H9 (cell line): ENCODE measurements at regions not wholly inside any gene's neighbourhood (a gene's known extent, or its start where the extent isn't known, plus 50 kb on each side); places are given as distances from the start of the nearest gene placed in this dataset.

Experiments
- DNase-seq: peaks from one replicate; pipeline ENCODE4 v3.0.0-alpha.2; 2017
- H2AFZ ChIP-seq: one replicate; pipeline ENCODE4 v1.6.1; 2013; ENCODE audit warnings: mild to moderate bottlenecking, low read length, control low read depth, moderate library complexity
- H2AK5ac ChIP-seq: 2 replicates; pipeline ENCODE4 v1.6.1; 2013; ENCODE audit warnings: low read length, control low read depth, mixed read lengths; ENCODE audit not compliant: insufficient read length
- H2BK120ac ChIP-seq: one replicate; pipeline ENCODE4 v1.6.1; 2013; ENCODE audit warnings: low read depth, mild to moderate bottlenecking, low read length, control low read depth, inconsistent platforms; ENCODE audit not compliant: poor library complexity, severe bottlenecking
- H2BK12ac ChIP-seq: 2 replicates; pipeline ENCODE4 v1.6.1; 2013; ENCODE audit warnings: low read length, control low read depth, mixed read lengths, low read depth; ENCODE audit not compliant: insufficient read length
- H2BK15ac ChIP-seq: 2 replicates; pipeline ENCODE4 v1.6.1; 2013; ENCODE audit warnings: low read depth, low read length, control low read depth
- H2BK20ac ChIP-seq: one replicate; pipeline ENCODE4 v1.6.1; 2013; ENCODE audit warnings: low read depth, mild to moderate bottlenecking, low read length, control low read depth, inconsistent platforms; ENCODE audit not compliant: poor library complexity, severe bottlenecking
- H2BK5ac ChIP-seq: 2 replicates; pipeline ENCODE4 v1.6.1; 2013; ENCODE audit warnings: low read length, control low read depth, mixed read lengths; ENCODE audit not compliant: insufficient read length
- H3K14ac ChIP-seq: 2 replicates; pipeline ENCODE4 v1.6.1; 2013; ENCODE audit warnings: low read length, control low read depth; ENCODE audit not compliant: insufficient read depth
- H3K18ac ChIP-seq: 2 replicates; pipeline ENCODE4 v1.6.1; 2013; ENCODE audit warnings: low read depth, mild to moderate bottlenecking, mixed read lengths, low read length, control low read depth; ENCODE audit not compliant: insufficient read length
- H3K23ac ChIP-seq: 2 replicates; pipeline ENCODE4 v1.6.1; 2013; ENCODE audit warnings: low read length, control low read depth, mixed read lengths, low read depth; ENCODE audit not compliant: insufficient read length
- H3K23me2 ChIP-seq: 2 replicates; pipeline ENCODE4 v1.6.1; 2013; ENCODE audit warnings: low read depth, mild to moderate bottlenecking, mixed read lengths, low read length, control low read depth; ENCODE audit not compliant: insufficient read length, poor library complexity, severe bottlenecking
- H3K27ac ChIP-seq: 2 replicates; pipeline ENCODE4 v1.5.1; 2013; ENCODE audit warnings: low read length, control low read depth, mixed read lengths, low read depth; ENCODE audit not compliant: insufficient read length
- H3K27me3 ChIP-seq: 2 replicates; pipeline ENCODE4 v1.6.1; 2013; ENCODE audit warnings: low read length, control low read depth, inconsistent platforms; ENCODE audit not compliant: insufficient read depth
- H3K4ac ChIP-seq: 2 replicates; pipeline ENCODE4 v1.6.1; 2013; ENCODE audit warnings: low read depth, mild to moderate bottlenecking, control low read depth, inconsistent platforms, low read length, moderate library complexity
- H3K4me1 ChIP-seq: 2 replicates; pipeline ENCODE4 v1.6.1; 2013; ENCODE audit warnings: low read length, control low read depth, inconsistent platforms; ENCODE audit not compliant: insufficient read depth
- H3K4me2 ChIP-seq: 2 replicates; pipeline ENCODE4 v1.6.1; 2013; ENCODE audit warnings: low read length, control low read depth, mixed read lengths; ENCODE audit not compliant: insufficient read length, insufficient read depth
- H3K56ac ChIP-seq: 2 replicates; pipeline ENCODE4 v1.6.1; 2013; ENCODE audit warnings: low read depth, mild to moderate bottlenecking, mixed read lengths, low read length, control low read depth; ENCODE audit not compliant: insufficient read length
- H3K79me1 ChIP-seq: 2 replicates; pipeline ENCODE4 v1.6.1; 2013; ENCODE audit warnings: low read depth, mild to moderate bottlenecking, moderate library complexity, low read length, control low read depth, inconsistent platforms; ENCODE audit not compliant: insufficient read depth, poor library complexity, severe bottlenecking
- H3K79me2 ChIP-seq: 2 replicates; pipeline ENCODE4 v1.6.1; 2013; ENCODE audit warnings: low read length, control low read depth, inconsistent platforms; ENCODE audit not compliant: insufficient read depth
- H3K9ac ChIP-seq: 2 replicates; pipeline ENCODE4 v1.6.1; 2013; ENCODE audit warnings: low read length, control low read depth, mixed read lengths; ENCODE audit not compliant: insufficient read length; ENCODE audit errors: extremely low read depth
- H3K9me3 ChIP-seq: one replicate; pipeline ENCODE4 v1.6.1; 2013; ENCODE audit warnings: low read depth, low read length, inconsistent platforms; ENCODE audit not compliant: control insufficient read depth
- H3T11ph ChIP-seq: one replicate; pipeline ENCODE4 v1.6.1; 2013; ENCODE audit warnings: mild to moderate bottlenecking, low read length, control low read depth, inconsistent platforms
- H4K20me1 ChIP-seq: one replicate; pipeline ENCODE4 v1.6.1; 2013; ENCODE audit not compliant: control insufficient read depth, insufficient read length, insufficient read depth
- H4K5ac ChIP-seq: 2 replicates; pipeline ENCODE4 v1.6.1; 2013; ENCODE audit warnings: low read depth, mild to moderate bottlenecking, mixed read lengths, low read length, control low read depth; ENCODE audit not compliant: insufficient read length
- H4K8ac ChIP-seq: replicated peaks from 2 replicates; pipeline ENCODE4 v1.6.1; 2013; ENCODE audit warnings: low read length, control low read depth, mixed read lengths, low read depth; ENCODE audit not compliant: insufficient read length
- H4K91ac ChIP-seq: 2 replicates; pipeline ENCODE4 v1.6.1; 2013; ENCODE audit warnings: low read depth, mild to moderate bottlenecking, moderate library complexity, mixed read lengths, low read length, control low read depth; ENCODE audit not compliant: insufficient read length
- H3K27ac Mint-ChIP-seq, 3 experiments: 2 replicates in 2 of 3; 3 replicates in 1 of 3; pipeline ENCODE4 v1.8.0; 2020 to 2021; ENCODE audit warnings: mixed read lengths in 3 of 3, mild to moderate bottlenecking in 1 of 3, moderate library complexity in 1 of 3
- H3K27me3 Mint-ChIP-seq: 2 replicates; pipeline ENCODE4 v1.8.0; 2021; ENCODE audit warnings: low read depth, mild to moderate bottlenecking, moderate library complexity, mixed read lengths
- H3K36me3 Mint-ChIP-seq, 3 experiments: 2 replicates in 2 of 3; 3 replicates in 1 of 3; pipeline ENCODE4 v1.8.0; 2020 to 2021; ENCODE audit warnings: low read depth in 3 of 3, mixed read lengths in 3 of 3; ENCODE audit not compliant: insufficient read depth in 1 of 3
- H3K4me1 Mint-ChIP-seq, 2 experiments: 2 replicates each; pipeline ENCODE4 v1.8.0; 2020; ENCODE audit warnings: mixed read lengths in 2 of 2
- H3K4me3 Mint-ChIP-seq, 2 experiments: 2 replicates in 1 of 2; 3 replicates in 1 of 2; pipeline ENCODE4 v1.8.0; 2020 to 2021; ENCODE audit warnings: mild to moderate bottlenecking in 2 of 2, mixed read lengths in 2 of 2, moderate library complexity in 1 of 2
- H3K9me3 Mint-ChIP-seq, 2 experiments: 2 replicates in 1 of 2; 3 replicates in 1 of 2; pipeline ENCODE4 v1.8.0; 2020; ENCODE audit warnings: mild to moderate bottlenecking in 2 of 2, mixed read lengths in 2 of 2, moderate library complexity in 1 of 2
- WGBS: extraction: QIAGEN DNeasy Blood & Tissue Kit; methylation state at CpG from one replicate; pipeline ENCODE4 v1.1.7; 2013; ENCODE audit warnings: missing lambda C conversion rate, low lambda C conversion rate, mixed read lengths; ENCODE audit not compliant: insufficient read length; ENCODE audit errors: extremely low coverage; 5-methylcytosine and 5-hydroxymethylcytosine counted together
- TF ChIP-seq, protein P1 (sequence below): fragments of 200-600 bp; sonication (generic); conservative IDR thresholded peaks from 3 replicates; pipeline ENCODE4 v1.8.0; 2021; ENCODE audit warnings: antibody characterized with exemption, mild to moderate bottlenecking

DNA sequence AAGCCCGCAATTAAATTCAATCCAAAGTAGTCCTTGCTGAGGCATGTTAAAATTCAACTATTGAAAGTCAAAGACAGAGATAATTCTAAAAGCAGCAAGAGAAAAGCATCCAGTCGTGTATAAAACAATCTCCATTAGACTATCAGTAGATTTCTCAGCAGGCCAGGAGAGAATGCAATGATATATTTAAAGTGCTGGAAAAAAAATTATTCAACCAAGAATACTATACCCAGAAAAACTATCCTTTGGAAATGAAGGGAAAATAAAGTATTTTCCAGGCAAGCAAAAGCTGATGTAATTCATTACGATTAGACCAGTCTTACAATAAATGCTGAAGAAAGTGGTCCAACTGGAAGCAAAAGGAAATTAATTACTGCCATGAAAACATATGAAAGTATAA lies 113.5 kb downstream of the TRIM42 start:
- no CpG with 5 or more reads among the region's 3 CpGs for WGBS
- H3K79me1 ChIP-seq = no peaks in the 10 kb centered on the region
- no peak overlapping the region for H3K9ac ChIP-seq
- Mint-ChIP-seq H3K27me3 (no peaks in the 10 kb centered on the region), H3K27ac (no peak overlapping the region), H3K4me1 (peaks cover 19 to 28% of the 10 kb centered on the region in 2 experiments), H3K36me3 (peaks cover 4 to 19% (median 10%) of the 10 kb centered on the region in 3 experiments), H3K4me3 (no peak overlapping the region), H3K9me3 (peaks cover 12 to 18% of the 10 kb centered on the region in 2 experiments)
- H2BK20ac ChIP-seq = no peak overlapping the region
- no peak overlapping the region for H4K5ac ChIP-seq
- H4K8ac ChIP-seq = no peak overlapping the region
- H3K14ac ChIP-seq = no peak overlapping the region
- H3K18ac ChIP-seq = no peak overlapping the region
- H3K23me2 ChIP-seq = no peaks in the 10 kb centered on the region
- no peaks in the 10 kb centered on the region for H3K4me1 ChIP-seq
- H4K91ac ChIP-seq = no peak overlapping the region
- H2BK5ac ChIP-seq = no peak overlapping the region
- no peaks in the 10 kb centered on the region for H3K9me3 ChIP-seq
- H3K27ac ChIP-seq = no peak overlapping the region
- no peak for DNase-seq
- no peak overlapping the region for H2AK5ac ChIP-seq
- H3K23ac ChIP-seq = no peak overlapping the region
- no peak overlapping the region for H3T11ph ChIP-seq
- no peaks in the 10 kb centered on the region for H4K20me1 ChIP-seq
- no peak overlapping the region for H2BK12ac ChIP-seq
- no peaks in the 10 kb centered on the region for H3K27me3 ChIP-seq
- TF ChIP-seq, protein P1, sequence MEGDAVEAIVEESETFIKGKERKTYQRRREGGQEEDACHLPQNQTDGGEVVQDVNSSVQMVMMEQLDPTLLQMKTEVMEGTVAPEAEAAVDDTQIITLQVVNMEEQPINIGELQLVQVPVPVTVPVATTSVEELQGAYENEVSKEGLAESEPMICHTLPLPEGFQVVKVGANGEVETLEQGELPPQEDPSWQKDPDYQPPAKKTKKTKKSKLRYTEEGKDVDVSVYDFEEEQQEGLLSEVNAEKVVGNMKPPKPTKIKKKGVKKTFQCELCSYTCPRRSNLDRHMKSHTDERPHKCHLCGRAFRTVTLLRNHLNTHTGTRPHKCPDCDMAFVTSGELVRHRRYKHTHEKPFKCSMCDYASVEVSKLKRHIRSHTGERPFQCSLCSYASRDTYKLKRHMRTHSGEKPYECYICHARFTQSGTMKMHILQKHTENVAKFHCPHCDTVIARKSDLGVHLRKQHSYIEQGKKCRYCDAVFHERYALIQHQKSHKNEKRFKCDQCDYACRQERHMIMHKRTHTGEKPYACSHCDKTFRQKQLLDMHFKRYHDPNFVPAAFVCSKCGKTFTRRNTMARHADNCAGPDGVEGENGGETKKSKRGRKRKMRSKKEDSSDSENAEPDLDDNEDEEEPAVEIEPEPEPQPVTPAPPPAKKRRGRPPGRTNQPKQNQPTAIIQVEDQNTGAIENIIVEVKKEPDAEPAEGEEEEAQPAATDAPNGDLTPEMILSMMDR = no peak
- no peak overlapping the region for H3K4me2 ChIP-seq
- no peak overlapping the region for H3K4ac ChIP-seq
- H3K56ac ChIP-seq = no peak overlapping the region
- H3K79me2 ChIP-seq = no peaks in the 10 kb centered on the region
- no peak overlapping the region for H2BK120ac ChIP-seq
- no peak overlapping the region for H2BK15ac ChIP-seq
- no peak overlapping the region for H2AFZ ChIP-seq
